ENCODE measurements at regions not wholly inside any gene's neighbourhood (a gene's known extent, or its start where the extent isn't known, plus 50 kb on each side); places are given as distances from the start of the nearest gene placed in this dataset.

- 76% methylated on average over 8 of the region's 8 CpGs for WGBS
- DNase-seq (ENCODE audit: low spot score), result no peak
- TF ChIP-seq POLR2A (IDR thresholded peaks at IDR 0.05) (no peak), POLR2AphosphoS5 (IDR thresholded peaks at IDR 0.05) (no peak), CTCF (IDR thresholded peaks at IDR 0.05) (no peak)
- H3K27me3 ChIP-seq (replicated peaks; ENCODE audit: insufficient read depth), result no peaks in the 10 kb centered on the region
- no peaks in the 10 kb centered on the region for H3K4me1 ChIP-seq (replicated peaks)
- intact Hi-C loops (cut with DNase I), result no loop called here
- H3K4me3 ChIP-seq, result no peak overlapping the region
- no peaks in the 10 kb centered on the region for H3K9me3 ChIP-seq
- H3K27ac ChIP-seq, result no peak overlapping the region
- H3K36me3 ChIP-seq, result no peaks in the 10 kb centered on the region
These were observed 56.9 kb downstream of the RDH14 start for GRCh38 chr2:18503376-18504228.

GRCh38 chr2:18502142-18502541 is 58.3 kb downstream of the RDH14 start:
- no peaks in the 10 kb centered on the region for H3K27me3 ChIP-seq (replicated peaks; ENCODE audit: insufficient read depth)
- H3K9me3 ChIP-seq, result no peaks in the 10 kb centered on the region
- TF ChIP-seq POLR2A (IDR thresholded peaks at IDR 0.05) (no peak), POLR2AphosphoS5 (IDR thresholded peaks at IDR 0.05) (no peak), CTCF (IDR thresholded peaks at IDR 0.05) (no peak)
- no peaks in the 10 kb centered on the region for H3K36me3 ChIP-seq
- no peak for DNase-seq (ENCODE audit: low spot score)
- no peak overlapping the region for H3K4me3 ChIP-seq
- 88% methylated on average over 2 of the region's 2 CpGs for WGBS
- intact Hi-C loops (cut with DNase I), result no loop called here
- no peak overlapping the region for H3K27ac ChIP-seq
- H3K4me1 ChIP-seq (replicated peaks), result no peaks in the 10 kb centered on the region

- Histone ChIP-seq H3K36me3 (no peaks in the 10 kb centered on the region), H3K27me3 (replicated peaks; ENCODE audit: insufficient read depth) (no peaks in the 10 kb centered on the region), H3K4me1 (replicated peaks) (no peaks in the 10 kb centered on the region), H3K27ac (no peak overlapping the region), H3K9me3 (no peaks in the 10 kb centered on the region), H3K4me3 (no peak overlapping the region)
- intact Hi-C loops (cut with DNase I), result no loop called here
- no peak for DNase-seq (ENCODE audit: low spot score)
- WGBS, result 92% methylated on average over 1 of the region's 1 CpG
- no peak for TF ChIP-seq CTCF (IDR thresholded peaks at IDR 0.05)
- no peak for TF ChIP-seq POLR2A (IDR thresholded peaks at IDR 0.05)
- TF ChIP-seq POLR2AphosphoS5 (IDR thresholded peaks at IDR 0.05), result no peak
These were observed 58.7 kb downstream of the RDH14 start for GRCh38 chr2:18501729-18502128.

GRCh38 chr2:18501156-18501555 is 59.3 kb downstream of the RDH14 start:
- WGBS, result 78% methylated on average over 2 of the region's 2 CpGs
- intact Hi-C loops (cut with DNase I), result no loop called here
- DNase-seq (ENCODE audit: low spot score), result no peak
- H3K4me3 ChIP-seq, result no peak overlapping the region
- H3K9me3 ChIP-seq, result no peaks in the 10 kb centered on the region
- H3K36me3 ChIP-seq, result no peaks in the 10 kb centered on the region
- no peak overlapping the region for H3K27ac ChIP-seq
- no peak for TF ChIP-seq POLR2A (IDR thresholded peaks at IDR 0.05)
- TF ChIP-seq CTCF (IDR thresholded peaks at IDR 0.05), result no peak
- TF ChIP-seq POLR2AphosphoS5 (IDR thresholded peaks at IDR 0.05), result no peak
- H3K27me3 ChIP-seq (replicated peaks; ENCODE audit: insufficient read depth), result no peaks in the 10 kb centered on the region
- H3K4me1 ChIP-seq (replicated peaks), result no peaks in the 10 kb centered on the region

- WGBS, result 54% methylated on average over 4 of the region's 4 CpGs
- DNase-seq (ENCODE audit: low spot score), result no peak
- no peaks in the 10 kb centered on the region for H3K27me3 ChIP-seq (replicated peaks; ENCODE audit: insufficient read depth)
- H3K4me1 ChIP-seq (replicated peaks), result no peaks in the 10 kb centered on the region
- intact Hi-C loops (cut with DNase I), result no loop called here
- H3K4me3 ChIP-seq, result no peak overlapping the region
- H3K36me3 ChIP-seq, result no peaks in the 10 kb centered on the region
- TF ChIP-seq CTCF (IDR thresholded peaks at IDR 0.05) (no peak), POLR2A (IDR thresholded peaks at IDR 0.05) (no peak), POLR2AphosphoS5 (IDR thresholded peaks at IDR 0.05) (no peak)
- H3K9me3 ChIP-seq, result no peaks in the 10 kb centered on the region
- H3K27ac ChIP-seq, result no peak overlapping the region
These were observed 60.1 kb downstream of the RDH14 start for GRCh38 chr2:18500333-18500732.
